SK-N-SH (cell line): ENCODE measurements at regions not wholly inside any gene's neighbourhood (a gene's known extent, or its start where the extent isn't known, plus 50 kb on each side); places are given as distances from the start of the nearest gene placed in this dataset.

ENCODE experiments used
- EP300 ChIP-seq, 2 experiments: IDR thresholded peaks; 2 replicates each; pipeline versions ENCODE4 v1.4.0 to v1.6.1; 2012; ENCODE audit warnings: borderline replicate concordance in 1 of 2, low read depth in 1 of 2, low read length in 1 of 2
- NRF1 ChIP-seq: IDR thresholded peaks from 2 replicates; pipeline ENCODE4 v1.6.1; 2012; ENCODE audit warnings: low read depth, mild to moderate bottlenecking, low read length
- POLR2AphosphoS5 ChIP-seq: IDR thresholded peaks from 2 replicates; pipeline ENCODE4 v1.6.1; 2012; ENCODE audit warnings: low read depth, low read length
- TAF1 ChIP-seq: IDR thresholded peaks from 2 replicates; pipeline ENCODE4 v1.6.1; 2012; ENCODE audit warnings: low read depth, mild to moderate bottlenecking, low read length, moderate library complexity, borderline replicate concordance
- TF ChIP-seq, protein P1 (sequence below): IDR thresholded peaks from 2 replicates; pipeline ENCODE4 v1.4.0; 2012; ENCODE audit warnings: low read depth, borderline replicate concordance
- TF ChIP-seq, protein P2 (sequence below): IDR thresholded peaks from 2 replicates; pipeline ENCODE4 v1.6.1; 2012; ENCODE audit warnings: mild to moderate bottlenecking, low read depth, low read length, moderate library complexity
- TF ChIP-seq, protein P3 (sequence below): fragments of 200-600 bp; sonication (generic); IDR thresholded peaks from 2 replicates; pipeline ENCODE4 v1.6.1; 2017; ENCODE audit warnings: antibody characterized with exemption, mild to moderate bottlenecking, moderate library complexity

DNA sequence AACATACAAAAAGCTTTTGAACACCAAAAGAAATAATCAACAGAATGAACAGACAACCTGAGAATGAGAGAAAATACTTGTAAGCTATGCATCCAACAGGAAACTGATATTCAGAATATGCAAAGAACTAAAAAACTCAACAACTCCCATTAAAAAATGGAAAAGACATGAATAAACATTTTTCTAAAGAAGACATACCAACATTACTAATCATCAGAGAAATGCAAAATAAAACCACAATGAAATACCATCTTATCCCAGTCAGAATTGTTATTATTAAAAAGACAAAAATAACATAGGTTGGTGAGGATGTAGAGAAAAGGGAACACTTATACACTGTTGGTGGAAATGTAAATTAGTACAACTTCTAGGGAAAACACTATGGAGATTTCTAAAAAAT lies 1161.9 kb downstream of the PCDH19 start:
- no peak for TF ChIP-seq POLR2AphosphoS5
- TF ChIP-seq, protein P1, sequence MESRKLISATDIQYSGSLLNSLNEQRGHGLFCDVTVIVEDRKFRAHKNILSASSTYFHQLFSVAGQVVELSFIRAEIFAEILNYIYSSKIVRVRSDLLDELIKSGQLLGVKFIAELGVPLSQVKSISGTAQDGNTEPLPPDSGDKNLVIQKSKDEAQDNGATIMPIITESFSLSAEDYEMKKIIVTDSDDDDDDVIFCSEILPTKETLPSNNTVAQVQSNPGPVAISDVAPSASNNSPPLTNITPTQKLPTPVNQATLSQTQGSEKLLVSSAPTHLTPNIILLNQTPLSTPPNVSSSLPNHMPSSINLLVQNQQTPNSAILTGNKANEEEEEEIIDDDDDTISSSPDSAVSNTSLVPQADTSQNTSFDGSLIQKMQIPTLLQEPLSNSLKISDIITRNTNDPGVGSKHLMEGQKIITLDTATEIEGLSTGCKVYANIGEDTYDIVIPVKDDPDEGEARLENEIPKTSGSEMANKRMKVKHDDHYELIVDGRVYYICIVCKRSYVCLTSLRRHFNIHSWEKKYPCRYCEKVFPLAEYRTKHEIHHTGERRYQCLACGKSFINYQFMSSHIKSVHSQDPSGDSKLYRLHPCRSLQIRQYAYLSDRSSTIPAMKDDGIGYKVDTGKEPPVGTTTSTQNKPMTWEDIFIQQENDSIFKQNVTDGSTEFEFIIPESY, result no peak
- no peak for TF ChIP-seq EP300 (IDR thresholded peaks at IDR 0.05; ENCODE audit: borderline replicate concordance in 1 of 2, low read depth in 1 of 2, low read length in 1 of 2)
- TF ChIP-seq TAF1, result no peak
- TF ChIP-seq, protein P2, sequence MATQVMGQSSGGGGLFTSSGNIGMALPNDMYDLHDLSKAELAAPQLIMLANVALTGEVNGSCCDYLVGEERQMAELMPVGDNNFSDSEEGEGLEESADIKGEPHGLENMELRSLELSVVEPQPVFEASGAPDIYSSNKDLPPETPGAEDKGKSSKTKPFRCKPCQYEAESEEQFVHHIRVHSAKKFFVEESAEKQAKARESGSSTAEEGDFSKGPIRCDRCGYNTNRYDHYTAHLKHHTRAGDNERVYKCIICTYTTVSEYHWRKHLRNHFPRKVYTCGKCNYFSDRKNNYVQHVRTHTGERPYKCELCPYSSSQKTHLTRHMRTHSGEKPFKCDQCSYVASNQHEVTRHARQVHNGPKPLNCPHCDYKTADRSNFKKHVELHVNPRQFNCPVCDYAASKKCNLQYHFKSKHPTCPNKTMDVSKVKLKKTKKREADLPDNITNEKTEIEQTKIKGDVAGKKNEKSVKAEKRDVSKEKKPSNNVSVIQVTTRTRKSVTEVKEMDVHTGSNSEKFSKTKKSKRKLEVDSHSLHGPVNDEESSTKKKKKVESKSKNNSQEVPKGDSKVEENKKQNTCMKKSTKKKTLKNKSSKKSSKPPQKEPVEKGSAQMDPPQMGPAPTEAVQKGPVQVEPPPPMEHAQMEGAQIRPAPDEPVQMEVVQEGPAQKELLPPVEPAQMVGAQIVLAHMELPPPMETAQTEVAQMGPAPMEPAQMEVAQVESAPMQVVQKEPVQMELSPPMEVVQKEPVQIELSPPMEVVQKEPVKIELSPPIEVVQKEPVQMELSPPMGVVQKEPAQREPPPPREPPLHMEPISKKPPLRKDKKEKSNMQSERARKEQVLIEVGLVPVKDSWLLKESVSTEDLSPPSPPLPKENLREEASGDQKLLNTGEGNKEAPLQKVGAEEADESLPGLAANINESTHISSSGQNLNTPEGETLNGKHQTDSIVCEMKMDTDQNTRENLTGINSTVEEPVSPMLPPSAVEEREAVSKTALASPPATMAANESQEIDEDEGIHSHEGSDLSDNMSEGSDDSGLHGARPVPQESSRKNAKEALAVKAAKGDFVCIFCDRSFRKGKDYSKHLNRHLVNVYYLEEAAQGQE, result no peak
- no peak for TF ChIP-seq NRF1
- TF ChIP-seq, protein P3, sequence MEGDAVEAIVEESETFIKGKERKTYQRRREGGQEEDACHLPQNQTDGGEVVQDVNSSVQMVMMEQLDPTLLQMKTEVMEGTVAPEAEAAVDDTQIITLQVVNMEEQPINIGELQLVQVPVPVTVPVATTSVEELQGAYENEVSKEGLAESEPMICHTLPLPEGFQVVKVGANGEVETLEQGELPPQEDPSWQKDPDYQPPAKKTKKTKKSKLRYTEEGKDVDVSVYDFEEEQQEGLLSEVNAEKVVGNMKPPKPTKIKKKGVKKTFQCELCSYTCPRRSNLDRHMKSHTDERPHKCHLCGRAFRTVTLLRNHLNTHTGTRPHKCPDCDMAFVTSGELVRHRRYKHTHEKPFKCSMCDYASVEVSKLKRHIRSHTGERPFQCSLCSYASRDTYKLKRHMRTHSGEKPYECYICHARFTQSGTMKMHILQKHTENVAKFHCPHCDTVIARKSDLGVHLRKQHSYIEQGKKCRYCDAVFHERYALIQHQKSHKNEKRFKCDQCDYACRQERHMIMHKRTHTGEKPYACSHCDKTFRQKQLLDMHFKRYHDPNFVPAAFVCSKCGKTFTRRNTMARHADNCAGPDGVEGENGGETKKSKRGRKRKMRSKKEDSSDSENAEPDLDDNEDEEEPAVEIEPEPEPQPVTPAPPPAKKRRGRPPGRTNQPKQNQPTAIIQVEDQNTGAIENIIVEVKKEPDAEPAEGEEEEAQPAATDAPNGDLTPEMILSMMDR, result no peak
